ENCODE measurements at regions not wholly inside any gene's neighbourhood (a gene's known extent, or its start where the extent isn't known, plus 50 kb on each side); places are given as distances from the start of the nearest gene placed in this dataset.

DNA sequence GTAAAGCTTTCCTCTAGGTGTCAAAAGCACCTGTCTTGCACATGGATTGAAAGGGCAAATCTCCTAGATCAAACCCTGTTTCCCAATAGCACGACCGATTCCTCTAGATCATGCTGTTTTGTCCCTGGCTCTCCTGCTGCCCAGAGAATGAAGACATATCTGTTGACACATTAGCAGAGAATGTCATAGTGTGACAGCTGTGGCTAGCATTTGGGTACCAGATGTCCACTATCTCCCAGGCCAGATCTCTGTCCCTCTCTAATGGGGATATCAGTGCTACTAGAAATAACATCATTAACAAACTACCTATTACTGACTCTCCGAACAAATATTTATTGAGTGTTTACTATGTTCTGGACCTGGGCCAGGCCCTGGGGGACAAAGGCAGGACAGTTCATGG is 72.4 kb upstream of the ISX start:
- TF ChIP-seq, protein P1, sequence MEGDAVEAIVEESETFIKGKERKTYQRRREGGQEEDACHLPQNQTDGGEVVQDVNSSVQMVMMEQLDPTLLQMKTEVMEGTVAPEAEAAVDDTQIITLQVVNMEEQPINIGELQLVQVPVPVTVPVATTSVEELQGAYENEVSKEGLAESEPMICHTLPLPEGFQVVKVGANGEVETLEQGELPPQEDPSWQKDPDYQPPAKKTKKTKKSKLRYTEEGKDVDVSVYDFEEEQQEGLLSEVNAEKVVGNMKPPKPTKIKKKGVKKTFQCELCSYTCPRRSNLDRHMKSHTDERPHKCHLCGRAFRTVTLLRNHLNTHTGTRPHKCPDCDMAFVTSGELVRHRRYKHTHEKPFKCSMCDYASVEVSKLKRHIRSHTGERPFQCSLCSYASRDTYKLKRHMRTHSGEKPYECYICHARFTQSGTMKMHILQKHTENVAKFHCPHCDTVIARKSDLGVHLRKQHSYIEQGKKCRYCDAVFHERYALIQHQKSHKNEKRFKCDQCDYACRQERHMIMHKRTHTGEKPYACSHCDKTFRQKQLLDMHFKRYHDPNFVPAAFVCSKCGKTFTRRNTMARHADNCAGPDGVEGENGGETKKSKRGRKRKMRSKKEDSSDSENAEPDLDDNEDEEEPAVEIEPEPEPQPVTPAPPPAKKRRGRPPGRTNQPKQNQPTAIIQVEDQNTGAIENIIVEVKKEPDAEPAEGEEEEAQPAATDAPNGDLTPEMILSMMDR (conservative IDR thresholded peaks at IDR 0.05; ENCODE audit: control insufficient read depth, insufficient read depth, low read depth, low read length), result no peak
- H3K4me3 ChIP-seq (ENCODE audit: control insufficient read depth, low read depth, low read length), result no peak overlapping the region
- DNase-seq (ENCODE audit: low read depth), result no peak

DNA sequence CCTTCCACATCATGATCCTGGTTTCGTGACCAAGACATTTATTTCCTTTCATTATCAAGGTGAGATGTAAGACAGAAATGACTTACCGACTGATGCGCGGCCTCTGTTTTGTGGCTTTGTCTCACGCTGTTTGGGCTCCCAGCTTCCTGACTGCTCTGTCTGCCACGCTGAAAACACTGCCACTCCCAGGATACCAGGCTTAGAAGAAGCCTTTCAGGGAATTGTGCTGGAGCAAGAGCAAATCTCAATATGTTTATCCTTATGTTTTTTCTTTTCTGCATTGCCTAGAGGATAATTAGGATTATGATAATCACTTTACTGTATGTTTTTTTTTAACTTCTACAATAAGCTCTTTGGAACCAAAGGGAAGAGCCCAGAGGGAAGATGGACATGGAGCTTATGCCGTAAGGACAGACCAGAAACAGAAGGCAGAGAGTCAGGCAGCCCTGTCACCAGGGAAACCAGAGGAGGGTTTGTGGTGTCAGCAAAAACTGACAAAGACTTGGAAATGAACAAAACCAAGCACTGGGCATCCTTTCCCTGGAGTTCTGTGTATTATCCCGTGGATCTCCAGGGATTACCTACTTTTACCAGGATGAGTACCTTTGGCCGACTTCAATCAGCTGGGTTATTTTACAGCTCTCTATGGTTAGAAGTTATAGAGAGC is 68.2 kb upstream of the ISX start:
- DNase-seq (ENCODE audit: low read depth), result no peak
- TF ChIP-seq, protein P1 (conservative IDR thresholded peaks at IDR 0.05; ENCODE audit: control insufficient read depth, insufficient read depth, low read depth, low read length), result no peak
- H3K4me3 ChIP-seq (ENCODE audit: control insufficient read depth, low read depth, low read length), result no peak overlapping the region

DNA sequence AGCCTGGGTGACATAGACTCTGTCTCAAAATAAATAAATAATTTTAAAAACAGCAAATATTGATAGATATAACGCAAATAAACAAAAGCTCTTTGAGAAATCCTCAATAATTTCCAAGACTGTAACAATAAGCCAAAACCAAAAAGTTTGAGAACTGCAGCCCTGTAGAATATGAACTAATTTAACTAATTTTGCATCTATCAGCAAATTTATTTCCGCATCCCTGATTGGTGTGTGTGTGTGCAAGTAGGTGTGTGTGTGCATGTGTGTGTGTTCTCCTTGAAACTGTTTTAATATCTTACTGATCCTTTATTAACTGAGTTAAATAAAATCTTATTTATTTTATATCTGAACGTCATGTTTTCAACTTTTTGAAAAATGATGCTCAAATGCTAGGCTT is 67.0 kb upstream of the ISX start:
- TF ChIP-seq, protein P1 (conservative IDR thresholded peaks at IDR 0.05; ENCODE audit: control insufficient read depth, insufficient read depth, low read depth, low read length), result no peak
- no peak for DNase-seq (ENCODE audit: low read depth)
- H3K4me3 ChIP-seq (ENCODE audit: control insufficient read depth, low read depth, low read length), result no peak overlapping the region

DNA sequence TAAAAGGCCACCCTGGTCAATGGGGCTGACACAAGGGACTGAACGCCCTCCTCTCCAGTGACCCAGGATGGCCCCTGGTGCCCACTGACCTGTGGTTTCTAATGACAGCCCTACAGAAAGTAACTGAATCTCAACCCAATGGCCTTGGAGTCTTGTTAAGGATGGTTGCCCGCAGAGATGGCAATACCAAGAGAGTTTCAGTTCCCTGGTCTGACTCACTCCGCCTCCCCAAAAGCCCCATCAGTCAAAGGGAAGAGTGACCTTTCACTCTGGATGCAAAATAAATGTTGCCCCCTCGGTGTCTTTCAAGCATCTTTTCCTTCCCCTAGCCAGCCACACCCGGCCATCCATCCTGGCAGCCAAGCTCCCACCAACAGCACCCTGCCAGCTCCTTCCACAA is 57.7 kb upstream of the ISX start:
- H3K4me3 ChIP-seq (ENCODE audit: control insufficient read depth, low read depth, low read length), result no peak overlapping the region
- DNase-seq (ENCODE audit: low read depth), result no peak
- TF ChIP-seq, protein P1 (conservative IDR thresholded peaks at IDR 0.05; ENCODE audit: control insufficient read depth, insufficient read depth, low read depth, low read length), result no peak

DNA sequence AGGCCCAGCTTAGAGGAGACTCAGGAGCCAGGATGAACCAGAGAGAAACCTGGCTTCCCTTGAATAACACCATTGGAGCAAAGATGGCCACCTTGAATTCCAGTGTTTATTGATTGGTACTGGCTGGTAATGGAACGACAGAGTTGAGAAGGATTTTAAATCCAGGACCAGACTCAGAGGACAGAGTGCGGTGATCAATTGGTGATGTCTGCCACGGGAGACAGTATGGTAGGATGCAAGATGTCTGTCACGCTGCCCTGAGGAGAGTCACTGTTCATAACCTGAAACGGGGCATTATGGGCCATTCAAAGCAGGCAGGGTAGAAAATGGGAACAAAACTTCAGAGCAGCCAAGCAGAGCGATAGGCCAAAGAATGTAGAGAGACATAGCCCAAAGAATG is 55.4 kb upstream of the ISX start:
- no peak overlapping the region for H3K4me3 ChIP-seq (ENCODE audit: control insufficient read depth, low read depth, low read length)
- DNase-seq (ENCODE audit: low read depth), result no peak
- TF ChIP-seq, protein P1 (conservative IDR thresholded peaks at IDR 0.05; ENCODE audit: control insufficient read depth, insufficient read depth, low read depth, low read length), result no peak

DNA sequence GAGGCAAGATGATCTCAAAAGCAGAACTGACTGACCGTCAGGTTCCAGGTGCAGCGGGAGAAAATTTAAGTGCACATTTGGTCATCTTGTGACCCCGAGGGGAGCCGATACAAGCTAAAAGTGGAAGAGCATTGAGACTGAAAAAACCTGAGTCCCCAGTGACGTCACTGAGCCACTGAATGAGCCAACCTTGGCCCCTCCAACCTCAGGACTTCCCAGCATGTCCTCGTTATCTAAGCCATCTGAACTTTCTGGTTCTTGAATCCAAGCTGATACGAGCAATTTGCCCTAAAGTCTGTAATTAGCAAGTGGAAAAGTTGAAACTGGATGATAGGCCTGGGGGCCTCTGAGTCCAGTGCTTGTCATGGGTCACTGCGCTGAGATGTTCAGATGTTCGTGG is 51.1 kb upstream of the ISX start:
- TF ChIP-seq, protein P1 (conservative IDR thresholded peaks at IDR 0.05; ENCODE audit: control insufficient read depth, insufficient read depth, low read depth, low read length), result no peak
- H3K4me3 ChIP-seq (ENCODE audit: control insufficient read depth, low read depth, low read length), result no peak overlapping the region
- no peak for DNase-seq (ENCODE audit: low read depth)
